Mesothelial cell of epicardium (in vitro differentiated cells): ENCODE measurements at regions not wholly inside any gene's neighbourhood (a gene's known extent, or its start where the extent isn't known, plus 50 kb on each side); places are given as distances from the start of the nearest gene placed in this dataset.
"Not testable (repeated sequence)": the region's sequence is repeated elsewhere in the genome, so short reads cannot be mapped to it uniquely, and the experiment has no call there.

Experiments used
- DNase-seq, 2 experiments: peaks; one replicate each; pipeline ENCODE4 v3.0.0; 2021; ENCODE audit warnings: low spot score in 2 of 2; ENCODE audit not compliant: unreplicated experiment in 2 of 2
- H3K27ac Mint-ChIP-seq: 2 replicates; pipeline ENCODE4 v1.8.0; 2021; ENCODE audit warnings: mixed read lengths
- H3K27me3 Mint-ChIP-seq: 2 replicates; pipeline ENCODE4 v1.8.0; 2021; ENCODE audit warnings: low read depth, mixed read lengths
- H3K36me3 Mint-ChIP-seq: 2 replicates; pipeline ENCODE4 v1.8.0; 2021; ENCODE audit warnings: mixed read lengths
- H3K4me1 Mint-ChIP-seq: 2 replicates; pipeline ENCODE4 v1.8.0; 2021; ENCODE audit warnings: mixed read lengths
- H3K4me3 Mint-ChIP-seq: 2 replicates; pipeline ENCODE4 v1.8.0; 2021; ENCODE audit warnings: mild to moderate bottlenecking, moderate library complexity, mixed read lengths
- H3K9me3 Mint-ChIP-seq: 2 replicates; pipeline ENCODE4 v1.8.0; 2021; ENCODE audit warnings: mixed read lengths
- CTCF ChIP-seq: fragments of 200-600 bp; sonication (generic); IDR thresholded peaks from one replicate; pipeline ENCODE4 v1.5.0; 2021; ENCODE audit warnings: antibody characterized with exemption; ENCODE audit not compliant: unreplicated experiment

- Mint-ChIP-seq H3K27ac (no peak overlapping the region), H3K36me3 (peaks cover 3% of the 10 kb centered on the region), H3K4me3 (no peak overlapping the region), H3K4me1 (peaks cover 10% of the 10 kb centered on the region), H3K9me3 (peaks cover 19% of the 10 kb centered on the region), H3K27me3 (no peaks in the 10 kb centered on the region)
- no peak for DNase-seq
- no peak for TF ChIP-seq CTCF
Measured at GRCh38 chr5:163917747-163918146, 412.3 kb downstream of the MAT2B start.

GRCh38 chr5:163934990-163935389 lies 429.6 kb downstream of the MAT2B start:
- not testable (repeated sequence) for H3K27ac Mint-ChIP-seq, H3K36me3 Mint-ChIP-seq, H3K4me3 Mint-ChIP-seq, H3K4me1 Mint-ChIP-seq, DNase-seq, H3K27me3 Mint-ChIP-seq
- peaks cover 50% of the 10 kb centered on the region for H3K9me3 Mint-ChIP-seq

- Mint-ChIP-seq H3K4me1 (no peaks in the 10 kb centered on the region), H3K27ac (no peak overlapping the region), H3K4me3 (no peak overlapping the region), H3K9me3 (peaks cover 42% of the 10 kb centered on the region), H3K27me3 (no peaks in the 10 kb centered on the region), H3K36me3 (peaks cover 5% of the 10 kb centered on the region)
- no peak for TF ChIP-seq CTCF
- DNase-seq: no peak
Measured at GRCh38 chr5:163938595-163938994, 433.2 kb downstream of the MAT2B start.

GRCh38 chr5:163941079-163941478 lies 435.7 kb downstream of the MAT2B start:
- H3K27ac Mint-ChIP-seq: no peak overlapping the region
- no peaks in the 10 kb centered on the region for H3K4me1 Mint-ChIP-seq
- no peak overlapping the region for H3K4me3 Mint-ChIP-seq
- TF ChIP-seq CTCF: no peak
- peaks cover 18% of the 10 kb centered on the region for H3K9me3 Mint-ChIP-seq
- no peak for DNase-seq
- no peaks in the 10 kb centered on the region for H3K27me3 Mint-ChIP-seq
- no peaks in the 10 kb centered on the region for H3K36me3 Mint-ChIP-seq

- TF ChIP-seq CTCF: no peak
- DNase-seq: no peak
Measured at GRCh38 chr5:163943546-163943945, 438.1 kb downstream of the MAT2B start.

GRCh38 chr5:163944738-163945137 lies 439.3 kb downstream of the MAT2B start:
- no peaks in the 10 kb centered on the region for H3K4me1 Mint-ChIP-seq
- H3K9me3 Mint-ChIP-seq: peaks cover 8% of the 10 kb centered on the region
- TF ChIP-seq CTCF: no peak
- no peaks in the 10 kb centered on the region for H3K36me3 Mint-ChIP-seq
- H3K4me3 Mint-ChIP-seq: no peak overlapping the region
- no peak overlapping the region for H3K27ac Mint-ChIP-seq
- H3K27me3 Mint-ChIP-seq: no peaks in the 10 kb centered on the region
- DNase-seq: no peak

More at GRCh38 chr5:163943546-163943945, 438.1 kb downstream of the MAT2B start:
- Mint-ChIP-seq H3K36me3 (no peaks in the 10 kb centered on the region), H3K27ac (no peak overlapping the region), H3K4me3 (no peak overlapping the region), H3K9me3 (peaks cover 8% of the 10 kb centered on the region), H3K27me3 (no peaks in the 10 kb centered on the region), H3K4me1 (no peaks in the 10 kb centered on the region)
